Activated CD4-positive, CD25-positive, alpha-beta regulatory T cell treated with anti-CD3 and anti-CD28 coated beads, Interleukin-2, amount 50 U/mL, for 72 hours (primary cell): ENCODE measurements at regions not wholly inside any gene's neighbourhood (a gene's known extent, or its start where the extent isn't known, plus 50 kb on each side); places are given as distances from the start of the nearest gene placed in this dataset.

Source experiments
- DNase-seq: peaks from one replicate; pipeline ENCODE4 v3.0.0; 2021

DNA sequence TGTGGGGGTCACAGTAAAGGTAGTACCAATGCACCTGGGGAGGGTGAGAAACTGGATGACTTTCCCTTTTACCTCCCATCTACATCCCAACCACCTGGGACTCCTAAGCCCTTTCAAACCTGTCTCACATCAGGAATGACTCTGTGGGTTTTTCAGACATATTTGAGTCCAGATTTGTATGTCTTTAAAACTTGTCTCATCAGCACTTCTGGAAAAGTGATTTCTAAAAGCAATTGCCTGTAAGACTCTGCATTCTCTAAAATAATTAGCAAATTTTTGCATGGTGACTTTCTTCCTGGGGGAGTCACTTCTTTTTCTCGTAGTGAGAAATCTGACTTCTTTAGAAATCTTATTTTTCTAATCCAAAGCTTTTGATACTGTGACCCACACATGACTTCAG, 1553.0 kb upstream of the PIK3C3 start:
- no peak for DNase-seq

DNA sequence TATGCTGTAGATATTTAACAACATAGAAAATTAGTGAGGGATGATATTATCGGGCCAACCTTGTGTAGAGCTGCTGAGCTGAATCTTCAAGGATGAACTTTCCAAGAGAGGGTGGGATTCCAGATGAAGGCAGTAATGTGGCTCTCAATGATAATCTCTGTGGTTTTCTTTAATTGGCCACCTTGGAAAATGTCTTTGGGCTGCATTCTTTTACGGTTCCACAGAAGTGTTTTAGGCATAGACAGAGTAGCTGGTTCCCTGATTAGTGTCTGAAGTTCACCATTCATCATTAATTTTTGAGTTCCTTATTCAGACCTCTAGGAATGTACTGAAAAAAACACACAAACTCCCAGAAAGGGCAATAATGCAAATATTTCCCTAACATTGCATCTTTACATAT, 1566.9 kb upstream of the PIK3C3 start:
- no peak for DNase-seq

DNA sequence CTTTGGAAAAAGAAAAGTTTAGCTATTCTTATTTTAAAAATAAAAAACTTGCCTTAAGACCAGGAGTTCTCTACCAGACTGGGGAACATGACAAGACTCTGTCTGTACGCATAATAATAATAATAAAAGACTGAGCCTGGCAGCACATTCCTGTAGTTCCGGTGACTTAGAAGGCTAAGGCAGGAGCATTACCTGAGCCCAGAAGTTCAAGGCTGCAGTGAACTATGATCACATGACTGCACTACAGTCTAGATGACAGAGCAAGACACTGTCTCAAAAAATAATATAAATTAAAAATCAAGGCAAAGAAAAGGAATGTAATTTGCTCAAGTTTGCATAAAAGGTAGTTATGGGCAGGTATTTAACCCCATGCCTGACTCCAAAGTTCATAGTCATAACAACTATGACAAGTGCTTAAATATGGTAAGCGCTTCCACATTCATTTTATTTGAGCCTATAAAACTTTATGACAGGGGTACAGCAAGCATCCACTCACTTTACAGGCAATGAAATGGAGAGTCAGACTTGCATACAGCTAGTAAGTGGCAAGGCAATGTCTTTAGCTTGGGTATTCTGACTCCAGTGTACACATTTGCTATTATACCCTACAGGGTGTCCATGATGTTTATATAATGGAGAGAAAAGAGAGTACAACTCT, 1567.8 kb upstream of the PIK3C3 start:
- DNase-seq = no peak

DNA sequence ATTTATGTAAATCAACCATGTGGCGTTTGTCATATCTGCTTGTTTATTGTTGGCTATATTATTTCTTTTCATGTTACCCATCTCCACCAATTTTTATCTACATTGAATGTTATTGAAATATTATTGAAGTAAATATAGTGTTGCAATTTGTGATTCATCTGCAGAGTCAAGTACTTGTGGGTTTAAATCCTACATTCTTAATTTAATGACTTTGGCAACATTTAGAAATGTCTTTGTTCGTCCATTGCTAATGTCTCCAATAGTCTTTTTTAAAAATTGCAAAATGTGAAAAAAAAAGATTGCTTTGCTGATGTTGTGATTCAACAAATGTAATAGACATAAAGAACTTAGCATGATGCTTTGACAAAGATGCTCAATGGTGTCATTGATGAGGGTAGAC, 1572.8 kb upstream of the PIK3C3 start:
- DNase-seq = no peak

DNA sequence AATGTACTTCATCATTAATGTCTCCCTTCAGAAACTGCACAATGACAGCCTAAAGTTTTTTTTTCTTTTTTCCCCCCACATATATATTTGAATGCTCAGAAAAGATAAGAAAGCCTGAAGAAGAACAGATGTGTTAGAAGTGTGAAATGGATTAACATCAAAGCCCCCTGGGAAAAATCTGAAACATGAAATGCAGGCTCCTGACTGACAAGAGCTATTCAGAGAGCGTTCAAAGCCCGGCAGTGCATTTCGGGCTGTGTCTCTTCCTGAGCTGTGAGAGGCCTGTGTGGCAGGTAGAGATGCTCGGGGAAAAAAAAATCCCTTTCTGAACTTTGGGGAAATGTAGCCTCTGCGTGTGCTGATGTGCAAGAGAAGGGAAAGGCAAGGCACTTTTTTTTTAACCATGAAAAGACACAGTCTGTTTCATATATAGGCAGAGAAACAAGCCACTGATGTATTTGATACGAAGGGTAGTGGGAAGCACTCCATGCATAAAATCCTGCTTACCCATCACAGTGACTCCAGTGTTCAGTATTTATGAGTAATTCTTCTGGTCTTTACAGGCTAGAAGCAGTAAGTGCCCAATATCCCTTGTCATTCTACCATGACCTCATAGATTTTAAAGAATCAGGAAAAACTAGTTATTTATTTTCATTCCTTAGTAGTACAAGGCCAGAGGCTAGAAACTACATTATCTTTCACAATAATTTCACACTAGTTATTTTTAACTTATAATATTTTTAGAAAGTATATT, 1574.2 kb upstream of the PIK3C3 start:
- DNase-seq = no peak

DNA sequence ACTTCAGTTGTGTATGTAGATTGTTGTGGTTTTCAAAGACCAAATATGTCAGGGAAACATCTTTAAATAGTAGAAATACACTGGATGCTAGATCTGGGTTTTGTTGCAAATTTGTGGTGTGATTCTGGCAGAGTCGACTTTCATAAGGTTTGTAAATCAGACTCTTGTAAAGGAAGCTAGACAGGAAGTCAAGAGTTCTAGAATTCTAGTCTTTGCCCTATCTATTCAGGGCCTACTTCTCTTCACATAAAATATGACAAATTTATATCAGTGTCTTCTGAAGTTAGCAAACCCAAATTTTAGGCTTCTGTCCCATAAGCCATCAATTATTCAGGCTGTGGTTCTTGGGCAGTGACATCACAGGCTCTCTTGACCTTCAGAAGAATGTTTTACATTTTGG, 1579.2 kb upstream of the PIK3C3 start:
- no peak for DNase-seq

DNA sequence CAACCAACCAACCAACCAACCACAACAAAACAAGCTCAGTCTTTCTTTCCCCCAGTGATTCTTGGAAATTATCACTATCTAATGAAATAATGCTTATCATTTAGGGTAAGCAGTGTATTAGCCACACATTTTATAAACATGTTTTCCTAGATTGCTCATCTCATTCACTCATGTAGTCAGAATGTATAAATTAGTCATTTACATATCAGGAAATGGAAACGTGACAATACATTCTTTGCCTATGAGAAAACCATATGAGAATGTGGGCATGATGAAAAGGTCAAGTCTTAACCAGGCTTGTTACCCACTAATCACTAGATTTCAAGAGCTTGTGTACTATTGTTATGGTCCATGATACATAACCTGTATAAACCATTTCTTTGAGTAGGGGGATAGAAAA, 1583.4 kb upstream of the PIK3C3 start:
- DNase-seq = no peak

DNA sequence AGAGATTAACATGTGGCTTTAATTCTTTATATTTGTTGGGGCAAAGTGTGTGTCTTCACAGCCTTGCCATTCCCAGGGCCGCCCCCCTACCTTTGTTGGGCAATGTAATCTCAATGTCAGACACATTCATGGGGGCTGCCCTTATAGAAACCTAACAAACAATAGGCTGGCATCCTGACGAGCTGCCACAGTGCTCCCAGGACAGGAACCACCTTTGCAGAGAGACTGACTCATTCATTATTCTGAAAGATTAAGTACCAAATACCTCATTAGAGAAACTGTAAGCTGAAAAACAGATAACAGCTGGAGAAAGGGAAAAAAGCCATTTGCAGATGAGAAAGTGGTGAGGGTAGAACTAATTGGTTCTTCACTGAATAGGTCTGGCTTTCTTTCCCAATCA, 1587.5 kb upstream of the PIK3C3 start:
- DNase-seq = no peak

DNA sequence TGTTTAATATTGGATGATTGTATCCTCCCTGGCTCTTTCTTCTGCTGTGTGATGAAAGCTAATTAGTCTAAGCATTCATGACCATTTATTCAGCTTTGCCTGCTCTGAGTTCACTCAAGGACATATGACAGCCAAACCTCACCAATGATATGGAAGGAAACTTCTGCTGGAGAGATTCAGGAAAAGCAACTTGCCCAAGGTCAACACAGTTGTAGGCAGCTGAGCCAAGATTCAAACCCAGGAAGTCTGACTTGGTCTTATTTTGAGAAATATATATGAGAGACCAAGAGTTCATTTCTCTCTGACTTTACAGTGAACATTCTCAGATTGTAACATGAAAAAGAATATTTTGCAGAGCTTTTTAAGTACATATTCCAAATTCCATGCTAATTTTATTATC, 1588.5 kb upstream of the PIK3C3 start:
- no peak for DNase-seq

DNA sequence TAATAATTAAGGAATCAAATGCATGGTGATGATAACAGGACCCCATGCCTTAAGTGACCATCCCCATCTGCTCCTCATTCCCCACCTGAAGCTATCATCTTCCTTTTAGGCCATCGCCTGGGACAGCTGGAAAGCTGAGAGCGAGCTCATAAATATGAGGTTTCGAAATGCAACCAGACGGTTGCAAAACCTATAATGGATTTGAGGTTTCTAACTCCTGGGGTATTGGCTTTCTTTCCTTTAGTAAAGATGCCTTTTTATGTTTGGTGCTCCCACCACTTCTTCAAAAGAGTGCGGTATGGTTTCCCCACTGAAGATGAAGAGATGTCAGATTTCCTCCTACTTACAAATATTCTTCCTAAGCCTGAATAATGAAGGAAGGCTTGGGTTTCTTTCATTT, 1589.5 kb upstream of the PIK3C3 start:
- no peak for DNase-seq

DNA sequence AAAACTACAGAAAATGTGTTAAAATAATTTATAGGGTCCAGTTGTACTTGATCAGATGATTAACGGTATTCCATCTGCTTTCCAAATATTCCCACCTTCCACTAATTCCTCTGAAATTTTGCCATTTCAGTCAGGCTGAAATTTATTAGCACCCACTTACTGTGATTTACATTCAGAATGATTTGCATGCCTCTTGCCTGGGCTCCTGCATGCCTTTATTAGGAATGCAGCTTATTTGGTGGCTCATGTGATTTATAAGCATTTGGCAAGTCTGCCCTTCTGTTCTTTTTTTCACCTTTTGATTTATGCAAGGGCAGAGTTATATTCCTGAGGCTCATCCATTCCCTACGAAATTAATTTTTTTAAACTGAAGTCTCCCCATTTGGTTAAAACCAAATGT, 1594.5 kb upstream of the PIK3C3 start:
- DNase-seq = no peak

DNA sequence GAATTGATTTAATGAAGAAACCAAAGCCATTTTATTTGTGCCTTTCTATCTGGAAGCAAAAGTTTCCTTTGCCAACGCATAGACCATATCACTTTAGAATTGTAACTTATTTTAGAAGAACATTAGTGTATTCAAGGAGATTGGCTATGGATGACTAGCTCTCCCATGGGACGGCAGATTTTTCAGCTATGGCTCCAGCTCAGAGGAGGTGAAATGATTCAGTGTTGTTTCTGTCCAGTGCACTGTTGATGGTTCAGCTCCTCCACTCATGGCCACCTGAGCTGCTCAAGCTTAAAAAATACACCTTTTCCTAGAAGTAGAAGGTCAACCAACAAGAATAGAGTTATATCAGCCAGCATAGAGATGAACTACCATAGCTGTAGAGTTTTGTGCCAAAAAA, 1597.5 kb upstream of the PIK3C3 start:
- DNase-seq = no peak

DNA sequence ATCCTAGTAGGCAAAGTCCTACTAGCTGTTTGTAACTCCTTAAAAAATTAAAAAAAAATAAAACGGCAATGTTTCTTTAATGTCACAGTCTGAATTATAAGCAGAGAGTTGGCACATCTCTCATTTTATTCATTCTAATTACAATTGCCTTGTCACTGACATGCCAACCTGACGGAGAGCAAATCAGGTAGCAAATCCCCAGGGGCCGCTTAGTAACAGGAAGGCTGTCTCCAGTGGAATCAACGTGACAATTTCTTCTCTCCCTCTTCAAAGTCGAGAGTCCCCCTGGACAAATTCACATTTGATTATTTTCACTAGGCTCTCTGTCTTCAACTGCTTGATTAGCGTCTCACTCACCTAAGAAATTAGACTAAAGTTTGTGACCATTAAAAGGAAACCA, 1598.9 kb upstream of the PIK3C3 start:
- no peak for DNase-seq

DNA sequence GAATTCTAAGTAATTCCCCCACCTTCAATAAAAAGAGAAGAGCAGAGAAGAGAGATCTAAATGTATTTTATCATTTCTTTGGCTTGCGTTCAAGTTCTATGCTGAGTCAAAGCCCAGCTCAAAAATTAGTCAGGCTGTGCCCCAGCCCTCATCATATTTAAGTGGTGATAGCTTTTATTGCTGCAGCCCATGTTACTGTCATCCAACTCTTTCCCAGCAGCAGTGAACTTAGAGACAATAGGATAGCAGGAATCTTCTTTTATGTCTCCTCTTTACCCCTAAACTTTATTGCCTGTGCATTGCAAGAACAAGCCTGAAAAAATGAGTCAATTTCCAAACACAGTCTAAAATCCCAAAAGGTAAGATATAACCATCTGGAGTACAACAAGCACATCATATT, 1599.3 kb upstream of the PIK3C3 start:
- no peak for DNase-seq

DNA sequence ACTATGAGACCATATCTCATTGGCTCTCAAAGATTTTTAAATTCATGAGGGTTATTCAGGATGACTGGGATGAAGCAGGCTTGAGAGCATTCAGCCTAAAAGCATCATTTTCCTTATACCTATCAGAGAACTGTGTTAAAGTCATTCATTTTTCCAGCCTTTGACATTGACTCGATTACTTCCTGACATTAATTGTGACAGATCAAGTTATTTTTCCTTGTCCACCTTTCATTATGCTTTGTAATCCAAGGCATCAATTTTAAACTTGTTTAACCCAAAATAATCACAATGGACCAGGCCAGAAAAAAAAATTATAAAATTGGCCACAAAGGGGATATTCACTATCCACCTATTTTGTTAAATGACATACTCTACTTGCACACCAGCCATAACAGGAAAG, 1606.8 kb upstream of the PIK3C3 start:
- DNase-seq = no peak

DNA sequence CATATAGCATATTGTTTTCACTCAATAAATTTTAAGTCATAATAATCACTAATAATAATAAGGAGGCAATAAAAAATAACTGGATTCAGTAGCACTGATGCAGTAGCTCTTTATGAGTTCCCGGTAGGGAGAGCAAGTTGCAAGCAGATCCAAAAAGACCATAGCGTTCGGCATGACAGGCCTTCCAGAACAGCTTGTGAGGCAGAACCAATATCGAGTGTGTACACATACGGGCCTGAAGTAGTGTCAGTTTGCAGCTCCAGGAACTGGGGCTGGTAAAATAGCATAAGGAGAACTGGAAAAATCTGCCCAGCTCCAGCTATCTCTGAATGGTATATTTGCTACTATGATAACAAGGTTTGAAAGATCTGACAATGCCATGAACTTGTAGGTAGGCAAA, 1607.8 kb upstream of the PIK3C3 start:
- no peak for DNase-seq

DNA sequence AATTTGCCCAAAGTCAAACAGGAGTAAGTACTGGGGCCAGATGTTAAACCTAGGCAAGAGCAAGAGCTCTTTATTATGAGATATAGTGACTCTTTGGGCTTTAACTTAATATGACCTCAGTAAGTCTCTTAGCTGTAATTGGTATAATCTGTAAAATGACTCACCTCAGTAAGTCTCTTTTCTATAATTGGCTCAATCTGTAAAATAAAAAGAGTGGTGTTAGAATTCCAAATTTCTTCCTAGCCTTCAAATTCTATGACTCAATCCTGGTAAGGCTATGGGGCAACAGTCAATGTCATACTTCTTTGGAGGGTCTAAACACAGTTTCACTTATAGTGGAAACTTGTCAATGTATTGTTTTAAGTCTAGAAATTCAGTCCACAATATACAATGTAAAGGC, 1608.9 kb upstream of the PIK3C3 start:
- no peak for DNase-seq

DNA sequence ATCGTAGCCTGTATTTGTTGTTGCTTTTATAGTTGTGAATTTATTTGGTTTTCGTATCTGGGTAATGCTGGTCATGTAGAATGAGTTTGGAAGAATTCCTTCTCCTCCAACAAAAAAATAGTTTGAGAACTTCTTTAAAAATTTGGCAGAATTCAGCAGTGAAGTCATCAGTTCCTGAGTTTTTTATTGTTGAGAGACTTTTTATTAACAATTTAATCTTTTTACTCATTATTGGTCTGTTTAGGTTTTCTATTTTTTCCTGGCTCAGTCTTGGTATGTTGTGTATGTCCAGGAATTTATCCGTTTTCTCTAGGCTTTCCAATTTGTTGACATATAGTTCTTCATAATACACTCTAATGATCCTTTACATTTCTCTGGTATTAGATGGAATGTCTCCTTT, 1613.3 kb upstream of the PIK3C3 start:
- no peak for DNase-seq

DNA sequence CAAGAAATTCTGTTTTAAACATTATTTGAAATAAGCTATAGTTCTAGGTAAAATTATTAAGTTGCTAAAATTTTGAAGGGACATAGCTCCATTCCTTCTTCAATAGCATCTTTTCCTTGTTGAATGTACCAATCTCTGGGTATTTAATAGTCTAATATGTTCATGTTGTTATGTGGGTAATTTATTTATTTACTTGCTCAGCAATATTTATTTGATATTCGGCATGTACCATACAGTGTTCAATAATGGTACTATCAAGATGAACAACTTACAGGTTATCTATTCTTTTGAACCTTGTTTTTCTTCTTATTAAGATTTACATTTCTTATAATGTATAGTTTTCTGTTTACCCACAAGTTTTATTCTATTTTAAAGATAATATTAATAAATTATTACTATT, 1616.8 kb upstream of the PIK3C3 start:
- DNase-seq = no peak

DNA sequence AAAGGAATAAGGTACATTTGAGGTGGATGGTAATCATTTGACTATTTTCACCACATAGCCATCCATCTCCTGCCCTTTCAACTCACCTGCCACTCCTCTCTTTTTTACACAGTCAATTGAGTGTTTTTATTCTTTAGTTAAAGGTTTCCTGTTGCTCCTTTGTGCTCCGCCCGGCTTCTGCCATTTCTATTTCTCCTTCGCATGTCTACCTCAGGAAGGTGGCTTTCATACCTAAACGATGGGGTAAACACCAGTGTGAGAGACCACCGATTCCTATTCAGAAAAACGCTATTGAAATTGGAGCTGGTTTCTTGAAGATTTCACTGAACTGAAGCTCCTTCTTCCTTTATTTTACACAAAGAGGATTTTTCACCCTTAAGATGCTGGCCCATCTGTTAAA, 1628.0 kb upstream of the PIK3C3 start:
- no peak for DNase-seq

DNA sequence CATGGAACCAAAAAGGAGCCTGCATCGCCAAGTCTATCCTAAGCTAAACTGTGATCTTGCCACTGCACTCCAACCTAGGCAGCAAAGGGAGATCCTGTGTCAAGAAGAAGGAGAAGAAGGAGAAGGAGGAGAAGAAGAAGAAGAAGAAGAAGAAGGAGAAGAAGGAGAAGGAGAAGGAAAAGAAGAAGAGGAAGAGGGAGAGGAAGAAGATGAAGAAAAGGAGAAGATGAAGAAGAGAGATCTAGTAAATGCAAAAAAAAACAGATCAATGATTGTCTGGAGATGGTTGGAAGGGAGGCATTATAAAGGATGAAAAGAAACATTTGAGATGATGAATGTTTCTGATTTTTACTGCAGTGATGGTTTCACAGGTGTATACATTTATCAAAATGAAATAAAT, 1629.0 kb upstream of the PIK3C3 start:
- DNase-seq = no peak

DNA sequence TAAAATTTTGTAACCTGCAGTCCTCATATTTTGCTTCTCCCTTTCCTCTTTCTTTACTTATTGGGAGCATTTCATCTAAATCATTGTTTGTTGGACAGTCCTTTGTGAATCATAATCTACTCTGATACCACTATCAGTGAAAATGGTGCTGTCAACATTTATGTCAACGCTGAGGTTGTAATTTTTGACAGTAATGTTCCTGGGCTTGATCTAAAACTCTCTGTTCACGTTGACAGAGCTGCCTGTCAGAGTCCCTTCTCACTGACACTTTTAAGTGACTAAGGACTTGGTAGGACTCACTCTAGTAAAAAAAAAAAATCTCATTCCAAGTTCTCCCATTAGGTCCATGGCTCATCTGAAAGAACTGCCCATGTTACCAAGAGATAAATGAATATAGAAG, 1640.8 kb upstream of the PIK3C3 start:
- DNase-seq = no peak

DNA sequence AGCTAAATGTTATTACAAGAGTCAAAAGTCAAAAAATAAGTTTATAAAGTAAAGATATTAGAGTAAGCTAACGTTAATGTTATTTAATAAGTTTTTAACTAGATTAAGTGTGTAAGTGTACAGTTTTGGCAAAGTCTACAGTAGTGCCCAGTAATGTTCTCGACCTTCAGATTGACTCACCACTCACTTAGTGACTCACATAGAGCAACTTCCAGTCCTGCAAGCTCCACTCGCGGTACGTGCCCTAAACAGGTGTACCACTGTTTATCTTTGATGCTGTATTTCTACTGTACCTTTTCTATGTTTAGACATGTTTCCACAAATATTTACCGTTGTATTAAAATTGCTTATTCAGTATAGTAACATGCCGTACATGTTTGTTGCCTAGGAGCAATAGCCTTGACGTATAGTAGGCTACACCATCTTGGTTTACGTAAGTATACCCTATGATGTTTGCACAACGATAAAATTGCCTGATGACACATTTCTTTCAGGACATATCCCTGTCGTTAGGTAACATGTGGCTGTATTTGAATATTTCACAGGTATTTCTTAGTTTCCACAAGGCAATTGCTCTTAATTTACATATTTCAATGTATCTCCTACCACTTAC, 1641.9 kb upstream of the PIK3C3 start:
- DNase-seq = no peak

DNA sequence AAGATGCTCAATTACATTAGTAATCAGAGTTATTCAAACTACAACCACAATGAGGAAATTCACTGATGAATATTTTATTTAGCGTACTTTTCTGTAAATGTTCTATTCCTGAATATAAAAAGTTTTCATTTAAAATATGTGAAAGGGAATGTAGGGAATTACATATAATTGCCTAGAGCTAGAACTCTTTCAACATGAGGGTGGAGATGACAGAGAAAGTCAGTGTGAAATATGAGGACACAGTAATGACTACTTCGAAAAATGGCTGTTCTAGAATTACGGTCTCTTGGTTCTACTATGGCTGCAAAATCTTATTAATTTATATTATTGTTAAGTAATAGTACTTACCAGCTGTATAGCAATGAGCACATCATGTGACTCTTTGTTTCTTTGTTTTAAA, 1647.4 kb upstream of the PIK3C3 start:
- no peak for DNase-seq
